Right hindlimb (tissue), 1 donor: ENCODE measurements at regions not wholly inside any gene's neighbourhood (a gene's known extent, or its start where the extent isn't known, plus 50 kb on each side); places are given as distances from the start of the nearest gene placed in this dataset.

Source experiments
- DNase-seq: peaks from one replicate; pipeline ENCODE4 v3.0.0-alpha.2; 2018

DNA sequence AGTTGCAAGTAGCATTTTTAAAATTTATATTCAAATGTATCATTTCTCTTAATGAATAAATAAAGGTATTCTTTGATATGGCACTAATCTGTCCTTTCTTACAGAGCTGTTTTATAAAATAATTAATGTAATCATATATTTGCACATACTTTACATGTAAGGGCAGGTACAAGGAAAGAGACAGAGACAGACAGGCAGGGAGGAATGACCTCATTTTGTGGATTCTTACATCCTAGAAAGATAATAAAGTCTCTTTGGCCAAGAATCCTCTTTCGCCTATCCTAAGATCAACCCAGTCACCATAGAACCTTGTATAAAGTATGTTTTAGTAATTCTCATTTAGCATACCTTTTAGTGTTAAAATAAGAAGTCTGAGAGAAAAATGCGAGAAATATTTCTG lies 98.5 kb upstream of the CTSO start:
- no peak for DNase-seq

DNA sequence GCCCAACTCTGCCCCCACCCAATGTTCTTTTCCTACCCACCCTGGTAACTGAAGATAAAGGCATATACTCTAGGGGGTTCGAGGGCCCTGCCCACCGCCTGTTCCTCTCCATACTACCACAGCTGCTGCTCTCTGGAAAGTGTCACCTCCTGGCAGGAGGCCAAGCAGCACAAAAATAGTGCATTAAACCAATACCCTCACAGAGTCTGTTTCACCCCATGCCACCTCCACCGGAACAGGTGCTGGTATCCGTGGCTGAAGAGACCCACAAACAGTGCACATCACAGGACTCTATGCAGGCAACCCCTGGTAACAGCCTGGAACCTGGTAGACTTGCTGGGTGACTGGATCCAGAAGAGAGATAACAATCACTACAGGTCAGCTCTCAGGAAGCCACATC lies 85.1 kb upstream of the CTSO start:
- DNase-seq: peak; percentile 25

DNA sequence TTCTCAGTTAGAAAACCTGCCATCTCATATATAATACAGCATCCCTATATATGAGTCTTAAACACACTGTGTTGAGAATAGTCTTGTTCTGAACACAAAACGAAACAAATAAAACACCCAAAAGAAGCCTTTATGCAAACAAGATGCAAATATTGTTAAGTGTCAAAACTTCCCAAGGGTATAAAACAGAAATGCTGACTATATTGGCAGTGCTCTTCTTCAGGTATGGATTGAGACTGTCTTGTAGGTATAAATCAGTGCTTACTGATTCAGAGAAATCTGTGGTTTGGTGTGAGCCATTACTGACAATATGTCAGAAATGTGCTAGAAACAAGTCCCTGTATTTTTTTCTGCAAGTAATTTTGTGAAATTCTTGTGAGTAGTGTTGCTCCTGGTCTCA lies 82.8 kb upstream of the CTSO start:
- DNase-seq: no peak

DNA sequence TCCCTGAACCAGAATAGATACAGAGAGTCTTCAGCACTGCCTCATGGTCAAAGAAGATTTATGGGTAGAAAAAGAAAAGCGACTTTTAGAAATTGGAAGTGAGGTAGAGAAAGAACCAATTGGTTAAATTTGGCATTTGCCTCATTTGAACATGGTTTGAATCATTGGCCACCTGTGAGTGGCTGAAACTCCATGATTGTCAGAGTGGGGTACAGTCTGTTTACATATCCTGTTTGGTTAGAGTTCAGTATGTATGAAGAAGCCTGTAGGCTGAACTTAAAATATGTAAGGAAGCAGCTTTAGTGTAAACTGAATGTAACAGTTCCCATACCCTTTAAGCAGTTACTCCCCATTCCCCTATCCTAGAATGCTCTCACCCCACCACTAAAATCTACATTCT lies 76.0 kb upstream of the CTSO start:
- DNase-seq: no peak

DNA sequence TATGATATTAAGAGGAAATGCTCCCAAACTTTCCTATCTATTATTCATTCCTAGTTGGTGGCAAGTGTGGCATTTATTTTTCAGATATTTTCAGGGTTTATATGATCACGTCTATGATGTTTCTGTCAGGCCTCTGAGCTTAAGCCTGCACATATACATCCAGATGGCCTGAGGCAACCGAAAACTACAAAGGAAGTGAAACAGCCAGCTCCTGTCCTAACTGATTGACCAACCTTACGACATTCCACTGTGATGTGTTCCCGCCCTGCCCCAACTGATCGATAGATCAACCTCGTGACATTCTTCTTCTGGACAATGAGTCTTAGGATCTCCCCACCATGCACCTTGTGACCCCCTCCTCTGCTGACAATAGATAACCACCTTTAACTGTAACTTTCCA lies 67.6 kb upstream of the CTSO start:
- no peak for DNase-seq

DNA sequence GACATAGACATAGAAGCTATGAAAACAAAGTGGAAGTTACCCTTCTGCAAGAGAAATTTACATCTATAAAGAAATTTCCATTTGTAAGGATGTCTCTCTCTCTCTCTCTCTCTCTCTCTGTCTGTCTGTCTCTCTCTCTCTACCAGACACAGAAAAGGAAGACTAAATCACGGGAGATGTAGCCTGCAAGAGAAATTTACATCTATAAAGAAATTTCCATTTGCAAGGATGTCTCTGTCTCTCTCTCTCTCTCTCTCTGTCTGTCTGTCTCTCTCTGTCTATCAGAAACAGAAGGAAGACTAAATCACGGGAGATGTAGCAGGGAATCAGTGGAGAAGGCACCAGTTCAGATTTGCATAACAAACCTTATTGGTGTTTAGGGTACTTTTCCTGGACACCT lies 65.6 kb upstream of the CTSO start:
- no peak for DNase-seq

DNA sequence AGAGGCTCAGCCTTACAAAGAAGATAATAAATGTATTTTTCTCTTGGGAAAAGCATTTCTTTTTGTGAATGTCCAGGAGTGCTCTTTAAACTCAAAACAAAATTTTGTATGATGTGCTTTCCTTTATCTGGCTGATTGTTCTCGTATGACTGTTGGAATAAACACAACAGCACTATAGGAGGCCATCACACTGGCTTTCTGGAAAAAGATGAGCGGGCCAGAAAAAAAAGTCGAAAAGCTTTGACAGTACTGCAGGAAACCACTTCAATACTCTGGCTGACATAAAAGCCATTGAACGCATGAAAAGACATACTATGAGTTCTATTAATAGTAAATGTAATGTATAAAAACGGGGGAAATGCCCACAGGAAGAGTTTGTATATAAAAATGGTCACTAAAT lies 64.7 kb upstream of the CTSO start:
- DNase-seq: no peak

DNA sequence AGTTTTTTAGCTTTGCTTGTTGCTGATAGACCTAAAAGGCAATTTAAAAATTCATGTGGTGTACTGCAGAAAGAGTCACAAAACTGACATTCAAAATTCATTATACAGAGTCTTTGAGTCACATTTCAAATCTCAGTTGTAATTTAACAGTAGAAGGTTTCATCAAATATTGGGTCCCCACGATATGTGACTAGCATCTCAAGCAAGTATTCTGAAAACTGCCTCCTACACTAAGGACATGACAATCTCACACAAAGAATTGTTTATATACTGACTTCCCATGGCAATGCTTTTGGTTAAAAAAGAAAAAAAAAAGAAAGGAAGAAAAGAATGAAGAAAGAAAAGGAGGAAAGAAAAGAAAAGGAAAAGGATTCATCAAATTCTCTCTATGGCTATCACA lies 62.1 kb upstream of the CTSO start:
- DNase-seq: no peak

DNA sequence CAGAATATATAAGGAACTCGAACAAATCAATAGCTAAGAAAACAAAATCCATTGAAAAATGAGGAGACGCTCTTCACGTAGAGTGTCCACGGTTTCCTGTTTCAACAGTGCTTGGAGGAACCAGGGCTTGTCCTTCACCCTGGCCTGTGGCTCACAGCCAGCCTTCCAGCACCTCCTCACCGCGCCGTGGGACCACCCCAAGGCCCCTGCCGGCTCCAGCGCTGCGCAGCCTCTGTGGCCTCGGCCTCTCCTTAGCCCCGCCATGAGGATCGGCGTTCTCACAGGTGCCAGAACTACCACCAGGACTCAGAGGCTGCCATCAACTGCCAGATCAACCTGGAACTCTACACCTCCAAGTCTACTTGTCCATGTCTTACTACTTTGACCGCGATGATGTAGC lies 52.5 kb upstream of the CTSO start:
- DNase-seq: no peak
